ENCODE measurements at regions not wholly inside any gene's neighbourhood (a gene's known extent, or its start where the extent isn't known, plus 50 kb on each side); places are given as distances from the start of the nearest gene placed in this dataset.

- TF ChIP-seq CTCF (IDR thresholded peaks at IDR 0.05), result no peak
- no peak for TF ChIP-seq EZH2phosphoT487 (IDR thresholded peaks at IDR 0.05)
- TF ChIP-seq EZH2 (IDR thresholded peaks at IDR 0.05), result no peak
Observed at GRCh38 chr2:57793310-57793709, 253.3 kb upstream of the VRK2 start.
